ENCODE measurements at regions not wholly inside any gene's neighbourhood (a gene's known extent, or its start where the extent isn't known, plus 50 kb on each side); places are given as distances from the start of the nearest gene placed in this dataset.

DNA sequence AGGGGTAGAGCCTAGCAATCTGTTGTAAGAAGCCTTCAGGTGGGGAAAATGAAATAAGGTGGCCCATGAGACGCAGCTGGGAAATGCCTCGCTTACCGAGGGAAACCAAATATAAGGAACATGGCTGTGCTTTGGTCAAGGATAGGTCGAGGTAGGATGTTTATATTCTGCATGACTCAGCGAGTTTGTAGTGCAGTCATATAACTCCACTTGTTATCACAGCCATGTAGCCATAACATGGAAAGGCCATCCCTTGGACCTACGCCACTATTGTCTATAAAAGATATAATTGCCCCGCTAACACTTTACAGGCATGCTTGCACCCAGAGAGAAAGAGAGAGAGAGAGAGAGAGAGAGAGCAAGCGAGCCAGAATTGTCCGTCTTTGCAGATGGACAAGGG lies 80.9 kb upstream of the GLRA2 start:
- Histone ChIP-seq H3K4me2 (ENCODE audit: low read length) (no peak overlapping the region), H3F3A (ENCODE audit: insufficient read depth, low read length, poor library complexity, severe bottlenecking) (no peaks in the 10 kb centered on the region), H3K36me3 (ENCODE audit: insufficient read depth, low read length) (no peaks in the 10 kb centered on the region), H3K27ac (ENCODE audit: low read length) (no peak overlapping the region), H3K4me3 (ENCODE audit: low read length) (no peak overlapping the region), H3K9ac (ENCODE audit: low read length) (no peak overlapping the region), H3K9me2 (ENCODE audit: insufficient read depth, low read length) (no peaks in the 10 kb centered on the region), H3K79me2 (replicated peaks; ENCODE audit: insufficient read depth, low read length) (no peaks in the 10 kb centered on the region), H3K9me3 (ENCODE audit: low read length) (no peaks in the 10 kb centered on the region), H2AFZ (ENCODE audit: low read depth, low read length) (no peak overlapping the region), H4K20me1 (ENCODE audit: insufficient read depth) (no peaks in the 10 kb centered on the region), H3K27me3 (ENCODE audit: insufficient read depth, low read depth, low read length) (no peaks in the 10 kb centered on the region)
- TF ChIP-seq SMC3 (conservative IDR thresholded peaks at IDR 0.05; ENCODE audit: poor library complexity) (no peak), EP300 (conservative IDR thresholded peaks at IDR 0.05; ENCODE audit: poor library complexity, severe bottlenecking) (no peak), RAD21 (conservative IDR thresholded peaks at IDR 0.05) (no peak), POLR2AphosphoS5 (IDR thresholded peaks at IDR 0.05) (no peak), MXI1 (conservative IDR thresholded peaks at IDR 0.05; ENCODE audit: poor library complexity, severe bottlenecking) (no peak), EZH2 (IDR thresholded peaks at IDR 0.05; ENCODE audit: borderline replicate concordance, insufficient read depth, low read length, poor library complexity, severe bottlenecking) (no peak), TAF1 (IDR thresholded peaks at IDR 0.05; ENCODE audit: low read depth) (no peak)
- TF ChIP-seq, protein P1, sequence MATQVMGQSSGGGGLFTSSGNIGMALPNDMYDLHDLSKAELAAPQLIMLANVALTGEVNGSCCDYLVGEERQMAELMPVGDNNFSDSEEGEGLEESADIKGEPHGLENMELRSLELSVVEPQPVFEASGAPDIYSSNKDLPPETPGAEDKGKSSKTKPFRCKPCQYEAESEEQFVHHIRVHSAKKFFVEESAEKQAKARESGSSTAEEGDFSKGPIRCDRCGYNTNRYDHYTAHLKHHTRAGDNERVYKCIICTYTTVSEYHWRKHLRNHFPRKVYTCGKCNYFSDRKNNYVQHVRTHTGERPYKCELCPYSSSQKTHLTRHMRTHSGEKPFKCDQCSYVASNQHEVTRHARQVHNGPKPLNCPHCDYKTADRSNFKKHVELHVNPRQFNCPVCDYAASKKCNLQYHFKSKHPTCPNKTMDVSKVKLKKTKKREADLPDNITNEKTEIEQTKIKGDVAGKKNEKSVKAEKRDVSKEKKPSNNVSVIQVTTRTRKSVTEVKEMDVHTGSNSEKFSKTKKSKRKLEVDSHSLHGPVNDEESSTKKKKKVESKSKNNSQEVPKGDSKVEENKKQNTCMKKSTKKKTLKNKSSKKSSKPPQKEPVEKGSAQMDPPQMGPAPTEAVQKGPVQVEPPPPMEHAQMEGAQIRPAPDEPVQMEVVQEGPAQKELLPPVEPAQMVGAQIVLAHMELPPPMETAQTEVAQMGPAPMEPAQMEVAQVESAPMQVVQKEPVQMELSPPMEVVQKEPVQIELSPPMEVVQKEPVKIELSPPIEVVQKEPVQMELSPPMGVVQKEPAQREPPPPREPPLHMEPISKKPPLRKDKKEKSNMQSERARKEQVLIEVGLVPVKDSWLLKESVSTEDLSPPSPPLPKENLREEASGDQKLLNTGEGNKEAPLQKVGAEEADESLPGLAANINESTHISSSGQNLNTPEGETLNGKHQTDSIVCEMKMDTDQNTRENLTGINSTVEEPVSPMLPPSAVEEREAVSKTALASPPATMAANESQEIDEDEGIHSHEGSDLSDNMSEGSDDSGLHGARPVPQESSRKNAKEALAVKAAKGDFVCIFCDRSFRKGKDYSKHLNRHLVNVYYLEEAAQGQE (IDR thresholded peaks at IDR 0.05; ENCODE audit: borderline replicate concordance), result no peak
- TF ChIP-seq, protein P2, sequence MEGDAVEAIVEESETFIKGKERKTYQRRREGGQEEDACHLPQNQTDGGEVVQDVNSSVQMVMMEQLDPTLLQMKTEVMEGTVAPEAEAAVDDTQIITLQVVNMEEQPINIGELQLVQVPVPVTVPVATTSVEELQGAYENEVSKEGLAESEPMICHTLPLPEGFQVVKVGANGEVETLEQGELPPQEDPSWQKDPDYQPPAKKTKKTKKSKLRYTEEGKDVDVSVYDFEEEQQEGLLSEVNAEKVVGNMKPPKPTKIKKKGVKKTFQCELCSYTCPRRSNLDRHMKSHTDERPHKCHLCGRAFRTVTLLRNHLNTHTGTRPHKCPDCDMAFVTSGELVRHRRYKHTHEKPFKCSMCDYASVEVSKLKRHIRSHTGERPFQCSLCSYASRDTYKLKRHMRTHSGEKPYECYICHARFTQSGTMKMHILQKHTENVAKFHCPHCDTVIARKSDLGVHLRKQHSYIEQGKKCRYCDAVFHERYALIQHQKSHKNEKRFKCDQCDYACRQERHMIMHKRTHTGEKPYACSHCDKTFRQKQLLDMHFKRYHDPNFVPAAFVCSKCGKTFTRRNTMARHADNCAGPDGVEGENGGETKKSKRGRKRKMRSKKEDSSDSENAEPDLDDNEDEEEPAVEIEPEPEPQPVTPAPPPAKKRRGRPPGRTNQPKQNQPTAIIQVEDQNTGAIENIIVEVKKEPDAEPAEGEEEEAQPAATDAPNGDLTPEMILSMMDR (IDR thresholded peaks at IDR 0.05; ENCODE audit: poor library complexity, severe bottlenecking), result no peak

DNA sequence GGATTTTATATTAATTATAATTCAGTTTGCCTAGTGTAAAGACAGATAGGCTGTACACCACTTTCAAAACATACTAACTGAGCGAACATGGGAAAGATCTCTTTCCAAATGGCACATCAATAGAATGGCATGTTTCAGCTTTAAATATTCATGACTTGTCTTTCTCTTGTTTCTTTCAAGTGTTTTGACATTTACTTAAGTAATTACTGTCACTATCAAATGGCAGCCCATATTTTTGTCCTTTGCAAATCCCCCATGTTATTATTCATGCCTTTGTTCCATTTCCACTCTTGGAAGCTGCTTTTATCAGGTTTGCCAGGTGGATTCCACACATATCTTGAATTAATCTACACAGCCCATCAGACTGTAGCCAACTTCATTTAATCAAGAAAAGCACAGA lies 89.2 kb upstream of the GLRA2 start:
- H3K27me3 ChIP-seq (ENCODE audit: insufficient read depth, low read depth, low read length), result no peaks in the 10 kb centered on the region
- H3K36me3 ChIP-seq (ENCODE audit: insufficient read depth, low read length), result no peaks in the 10 kb centered on the region
- H3F3A ChIP-seq (ENCODE audit: insufficient read depth, low read length, poor library complexity, severe bottlenecking), result no peaks in the 10 kb centered on the region
- H3K79me2 ChIP-seq (replicated peaks; ENCODE audit: insufficient read depth, low read length), result no peaks in the 10 kb centered on the region
- H3K4me3 ChIP-seq (ENCODE audit: low read length), result no peak overlapping the region
- no peak overlapping the region for H3K4me2 ChIP-seq (ENCODE audit: low read length)
- H2AFZ ChIP-seq (ENCODE audit: low read depth, low read length), result no peak overlapping the region
- TF ChIP-seq POLR2AphosphoS5 (IDR thresholded peaks at IDR 0.05) (peak; percentile 70), TAF1 (IDR thresholded peaks at IDR 0.05; ENCODE audit: low read depth) (no peak), RAD21 (conservative IDR thresholded peaks at IDR 0.05) (no peak), MXI1 (conservative IDR thresholded peaks at IDR 0.05; ENCODE audit: poor library complexity, severe bottlenecking) (no peak), SMC3 (conservative IDR thresholded peaks at IDR 0.05; ENCODE audit: poor library complexity) (no peak), EP300 (conservative IDR thresholded peaks at IDR 0.05; ENCODE audit: poor library complexity, severe bottlenecking) (peak; percentile 94)
- TF ChIP-seq, protein P2 (IDR thresholded peaks at IDR 0.05; ENCODE audit: poor library complexity, severe bottlenecking), result no peak
- TF ChIP-seq, protein P1 (IDR thresholded peaks at IDR 0.05; ENCODE audit: borderline replicate concordance), result no peak
- H4K20me1 ChIP-seq (ENCODE audit: insufficient read depth), result no peaks in the 10 kb centered on the region
- H3K9me2 ChIP-seq (ENCODE audit: insufficient read depth, low read length), result no peaks in the 10 kb centered on the region
- no peak overlapping the region for H3K9ac ChIP-seq (ENCODE audit: low read length)
- no peaks in the 10 kb centered on the region for H3K9me3 ChIP-seq (ENCODE audit: low read length)
- H3K27ac ChIP-seq (ENCODE audit: low read length), result peak overlapping the region; percentile 42
